Naive B cell (primary cell): ENCODE measurements at regions not wholly inside any gene's neighbourhood (a gene's known extent, or its start where the extent isn't known, plus 50 kb on each side); places are given as distances from the start of the nearest gene placed in this dataset.

Experiments used
- ATAC-seq, 2 donors: fragments of 150-1000 bp; cut with Tn5 transposase; 2 replicates each; pipeline ENCODE4 v1.10.0; 2021; ENCODE audit warnings: low read depth in 2 of 2, mild to moderate bottlenecking in 2 of 2, moderate library complexity in 2 of 2
- DNase-seq: peaks from one replicate; pipeline ENCODE4 v3.0.0; 2022
- H3K27ac Mint-ChIP-seq, 6 donors: one replicate each; pipeline ENCODE4 v1.8.0; 2020 to 2022; ENCODE audit warnings: mild to moderate bottlenecking in 6 of 6, mixed read lengths in 6 of 6, moderate library complexity in 5 of 6, inconsistent platforms in 2 of 6
- H3K27me3 Mint-ChIP-seq, 3 donors: one replicate each; pipeline ENCODE4 v1.8.0; 2021 to 2022; ENCODE audit warnings: mixed read lengths in 3 of 3, mild to moderate bottlenecking in 1 of 3
- H3K36me3 Mint-ChIP-seq, 2 donors: one replicate each; pipeline ENCODE4 v1.8.0; 2020 to 2022; ENCODE audit warnings: mixed read lengths in 2 of 2, inconsistent platforms in 1 of 2, mild to moderate bottlenecking in 1 of 2
- H3K4me1 Mint-ChIP-seq, 3 donors: one replicate each; pipeline ENCODE4 v1.8.0; 2020 to 2022; ENCODE audit warnings: mixed read lengths in 3 of 3, inconsistent platforms in 1 of 3, mild to moderate bottlenecking in 1 of 3, moderate library complexity in 1 of 3
- H3K4me3 Mint-ChIP-seq, 8 donors: one replicate each; pipeline ENCODE4 v1.8.0; 2020 to 2022; ENCODE audit warnings: mild to moderate bottlenecking in 8 of 8, mixed read lengths in 8 of 8, moderate library complexity in 8 of 8, inconsistent platforms in 2 of 8
- H3K9me3 Mint-ChIP-seq, 7 donors: one replicate each; pipeline ENCODE4 v1.8.0; 2020 to 2022; ENCODE audit warnings: mixed read lengths in 7 of 7, mild to moderate bottlenecking in 5 of 7, inconsistent platforms in 2 of 7, moderate library complexity in 1 of 7

DNA sequence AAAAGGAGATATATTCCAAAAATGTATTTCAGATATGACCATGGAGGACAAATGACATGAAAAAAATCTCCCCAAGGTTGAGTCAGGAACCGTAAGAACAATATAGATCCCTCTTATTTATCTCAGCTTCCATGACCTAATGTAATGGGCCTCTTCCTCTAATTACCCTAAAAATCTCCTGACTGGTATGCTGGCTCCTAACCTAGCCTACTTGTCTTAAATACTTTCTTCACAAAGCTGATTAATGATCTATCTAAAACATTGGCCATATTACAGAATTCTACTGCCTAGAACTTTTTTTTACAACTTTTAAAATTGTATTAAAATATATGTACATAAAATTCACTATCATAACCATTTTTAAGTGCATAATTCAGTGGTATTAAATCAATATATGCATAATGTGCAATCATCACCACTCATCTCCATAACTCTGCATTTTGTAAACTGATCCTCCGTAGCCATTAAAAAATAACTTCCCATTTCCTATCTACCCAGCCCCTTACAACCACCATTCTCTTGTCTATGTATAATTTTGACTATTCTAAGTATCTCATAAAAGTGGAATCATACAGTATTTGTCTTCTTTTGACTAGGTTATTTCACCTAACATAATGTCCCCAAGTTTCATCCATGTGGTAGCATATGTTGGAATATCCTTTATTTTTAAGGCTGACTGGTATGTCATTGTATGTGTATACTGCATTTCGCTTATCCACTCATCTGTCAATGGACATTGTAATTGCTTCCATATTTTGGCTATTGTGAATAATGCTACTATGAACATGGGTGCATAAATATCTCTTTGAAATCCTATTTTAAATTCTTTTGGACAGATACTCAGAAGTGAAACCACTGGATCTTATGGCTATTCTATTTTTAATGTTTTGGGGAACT, 464.6 kb downstream of the ADAMTS20 start:
- DNase-seq: no peak
- Mint-ChIP-seq H3K27ac (no peak overlapping the region), H3K27me3 (peaks cover 0 to under 1% (median 0%) of the 10 kb centered on the region in 3 donors), H3K36me3 (peaks cover 0 to 5% of the 10 kb centered on the region in 2 donors), H3K4me3 (no peak overlapping the region), H3K9me3 (peaks cover 6 to 52% (median 25%) of the 10 kb centered on the region in 7 donors), H3K4me1 (no peaks in the 10 kb centered on the region)
- ATAC-seq: no peak

DNA sequence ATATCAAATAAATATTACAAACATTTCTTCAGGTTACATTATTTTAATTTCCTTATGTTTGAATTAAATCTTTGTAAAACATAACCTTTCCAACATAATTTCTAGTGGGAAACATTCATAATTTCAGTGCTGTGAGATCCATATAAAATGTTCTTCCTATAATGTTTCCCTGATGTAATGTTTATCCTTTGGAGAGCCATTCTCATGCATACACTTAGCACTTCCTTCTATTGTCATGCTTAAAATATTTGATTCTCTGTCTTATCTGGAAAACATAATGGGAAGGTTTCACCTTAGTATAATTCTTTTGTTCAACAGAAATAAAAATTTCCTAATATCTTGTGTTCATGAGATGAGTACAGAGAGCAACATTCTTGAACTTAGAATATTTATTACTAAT, 472.5 kb downstream of the ADAMTS20 start:
- Mint-ChIP-seq H3K27me3 (peaks cover 0 to 4% (median 0%) of the 10 kb centered on the region in 3 donors), H3K27ac (no peak overlapping the region), H3K9me3 (peaks cover under 1 to 16% (median 7%) of the 10 kb centered on the region in 7 donors)

DNA sequence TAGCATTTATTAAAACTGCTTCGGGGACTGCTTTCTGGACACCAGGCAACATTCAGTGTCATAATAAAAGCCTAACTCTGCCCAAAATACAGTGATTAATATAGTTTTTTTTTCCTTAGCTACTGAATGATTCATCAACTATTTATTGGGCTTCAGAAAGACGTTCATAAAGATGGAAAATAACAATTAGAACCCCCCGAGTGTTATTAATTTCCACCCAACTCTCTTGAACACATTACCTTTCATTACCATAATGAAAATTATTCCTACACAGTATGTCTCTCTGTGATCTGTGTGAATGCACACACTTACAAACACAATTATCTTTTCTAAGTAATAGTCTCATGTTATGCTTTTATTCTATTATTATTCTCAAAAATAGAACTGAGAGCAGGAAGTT, 473.0 kb downstream of the ADAMTS20 start:
- ATAC-seq: no peak
- Mint-ChIP-seq H3K9me3 (peaks cover 0 to 12% (median 2%) of the 10 kb centered on the region in 7 donors), H3K4me1 (no peaks in the 10 kb centered on the region), H3K27me3 (peaks cover 0 to 4% (median 0%) of the 10 kb centered on the region in 3 donors), H3K36me3 (no peaks in the 10 kb centered on the region), H3K27ac (no peak overlapping the region), H3K4me3 (no peak overlapping the region)
- DNase-seq: no peak

More for the DNA sequence above, 472.5 kb downstream of the ADAMTS20 start:
- no peak overlapping the region for H3K4me3 Mint-ChIP-seq
- ATAC-seq: no peak
- no peak for DNase-seq
- H3K36me3 Mint-ChIP-seq: no peaks in the 10 kb centered on the region
- H3K4me1 Mint-ChIP-seq: no peaks in the 10 kb centered on the region

DNA sequence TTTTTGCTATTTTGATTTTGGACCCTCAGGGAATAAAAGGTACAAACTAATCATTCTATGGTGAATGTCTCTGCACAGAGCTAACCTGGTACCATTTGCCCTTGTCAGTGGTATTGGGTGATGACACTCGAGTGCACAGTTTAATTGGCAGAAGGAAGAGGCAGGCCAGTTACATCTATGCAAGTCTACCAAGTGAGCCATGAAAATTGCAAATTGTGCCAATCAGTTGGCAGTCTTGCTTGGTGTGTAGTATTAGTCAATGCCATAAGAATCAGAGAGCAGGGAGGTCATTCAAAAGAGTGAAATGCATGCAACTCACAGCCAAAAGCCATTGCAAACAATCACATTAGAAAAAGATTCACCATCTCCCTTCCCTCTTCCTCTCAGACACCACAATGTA, 479.6 kb downstream of the ADAMTS20 start:
- Mint-ChIP-seq H3K4me1 (no peaks in the 10 kb centered on the region), H3K4me3 (no peak overlapping the region), H3K9me3 (peaks cover 0 to 9% (median 0%) of the 10 kb centered on the region in 7 donors), H3K36me3 (no peaks in the 10 kb centered on the region), H3K27me3 (peaks cover 0 to 4% (median 0%) of the 10 kb centered on the region in 3 donors), H3K27ac (no peak overlapping the region)
- no peak for DNase-seq
- ATAC-seq: no peak

DNA sequence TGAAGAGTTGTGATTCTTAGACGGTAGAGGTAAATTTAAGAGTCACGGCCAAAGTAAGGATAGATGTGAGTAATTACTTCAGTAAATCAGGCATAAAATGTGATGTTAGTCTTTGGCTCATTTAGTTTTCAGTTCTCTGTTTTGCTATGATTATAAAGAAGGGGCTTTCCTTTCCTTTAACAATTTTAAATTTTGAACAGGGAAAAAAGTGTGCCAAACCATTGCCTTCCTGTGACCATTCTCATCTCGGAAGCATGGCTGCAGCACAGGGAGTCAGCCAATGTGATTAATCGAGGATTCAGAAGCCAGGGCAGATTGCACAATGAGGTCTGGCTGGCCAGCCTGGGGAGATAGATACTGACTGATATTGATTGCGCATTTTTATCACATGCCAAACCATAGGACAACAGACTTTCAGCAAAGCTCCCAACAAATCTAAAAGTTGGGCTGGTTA, 480.2 kb upstream of the PRICKLE1 start:
- H3K27ac Mint-ChIP-seq: no peak overlapping the region
- no peaks in the 10 kb centered on the region for H3K27me3 Mint-ChIP-seq
- H3K4me1 Mint-ChIP-seq: no peaks in the 10 kb centered on the region
- no peak overlapping the region for H3K4me3 Mint-ChIP-seq
- DNase-seq (no peak), ATAC-seq (no peak)
- H3K36me3 Mint-ChIP-seq: no peaks in the 10 kb centered on the region
- H3K9me3 Mint-ChIP-seq: peaks cover 0 to 8% (median 0%) of the 10 kb centered on the region in 7 donors

DNA sequence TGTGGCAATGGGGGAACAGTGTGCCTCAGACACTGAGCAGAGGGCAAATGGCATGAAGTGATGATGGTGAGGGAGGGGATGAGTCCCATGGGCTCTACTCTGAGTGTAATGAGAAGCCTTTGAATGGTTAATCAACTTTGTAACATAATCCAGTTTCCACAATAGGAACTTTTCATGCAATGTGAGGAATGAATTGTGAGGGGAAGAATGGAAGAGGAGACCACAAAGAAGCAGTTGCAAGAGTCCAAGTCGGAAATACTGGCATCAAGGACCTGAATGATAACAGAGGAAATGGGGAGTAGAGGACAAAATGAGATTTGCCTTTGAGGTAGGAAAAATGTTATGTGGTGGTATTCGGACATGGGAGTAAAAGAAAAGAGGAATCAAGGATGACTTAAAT, 476.9 kb upstream of the PRICKLE1 start:
- no peaks in the 10 kb centered on the region for H3K4me1 Mint-ChIP-seq
- no peaks in the 10 kb centered on the region for H3K36me3 Mint-ChIP-seq
- no peaks in the 10 kb centered on the region for H3K27me3 Mint-ChIP-seq
- no peak for ATAC-seq
- DNase-seq: no peak
- no peak overlapping the region for H3K4me3 Mint-ChIP-seq
- peaks cover 0 to 8% (median 0%) of the 10 kb centered on the region in 7 donors for H3K9me3 Mint-ChIP-seq
- no peak overlapping the region for H3K27ac Mint-ChIP-seq

DNA sequence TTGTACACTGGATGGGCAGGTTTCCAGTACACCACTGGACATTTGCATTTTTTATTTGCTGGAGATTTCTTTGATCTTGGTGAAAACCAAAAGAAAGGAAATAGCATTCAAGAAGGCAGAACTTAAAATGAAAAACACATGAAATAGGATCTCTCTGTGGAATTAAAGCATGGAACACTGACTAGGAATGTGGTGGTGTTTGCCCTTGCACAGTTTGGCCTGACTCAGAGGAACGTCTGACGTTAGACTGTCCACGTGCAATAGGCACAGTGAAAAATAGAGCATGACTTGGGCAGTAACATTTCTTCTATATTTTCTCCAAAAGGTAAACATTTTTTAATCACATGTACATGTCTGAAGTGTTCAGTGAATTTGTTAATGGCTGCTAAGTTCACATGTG, 474.1 kb upstream of the PRICKLE1 start:
- no peaks in the 10 kb centered on the region for H3K27me3 Mint-ChIP-seq
- no peak overlapping the region for H3K27ac Mint-ChIP-seq
- peaks cover 0 to 8% (median 0%) of the 10 kb centered on the region in 7 donors for H3K9me3 Mint-ChIP-seq
- H3K4me1 Mint-ChIP-seq: no peaks in the 10 kb centered on the region
- no peak for DNase-seq
- H3K36me3 Mint-ChIP-seq: no peaks in the 10 kb centered on the region
- H3K4me3 Mint-ChIP-seq: no peak overlapping the region
- no peak for ATAC-seq

DNA sequence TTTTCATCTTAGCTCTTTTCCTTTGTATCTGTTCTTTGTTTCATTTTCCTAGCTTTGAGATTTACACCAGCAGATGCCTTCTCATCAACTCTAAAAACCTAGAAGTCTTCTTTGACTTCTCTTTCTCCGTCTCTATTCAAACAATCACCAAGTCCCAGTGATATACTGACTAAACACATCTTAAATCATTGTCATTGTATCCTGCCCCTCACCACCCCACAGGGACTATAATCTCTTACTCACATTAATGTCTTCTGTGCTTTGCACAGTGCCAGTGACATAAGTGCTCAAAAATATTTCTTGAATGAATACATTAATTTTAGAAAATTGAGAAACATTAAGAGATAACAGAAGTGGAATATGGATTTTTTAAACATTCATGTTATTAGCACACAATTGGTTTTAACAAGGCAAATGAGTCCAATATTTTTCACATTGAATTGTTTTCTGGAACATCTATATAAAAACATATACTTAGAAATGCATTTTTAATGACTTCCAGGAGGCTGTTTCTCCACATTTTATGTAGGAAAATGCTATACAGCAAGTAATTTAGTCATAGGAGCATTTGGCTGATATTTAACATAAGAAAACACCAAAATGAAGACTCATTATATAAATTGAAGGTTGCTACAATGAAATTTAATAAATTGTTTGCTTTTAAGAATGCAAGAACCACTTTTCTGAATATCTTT, 472.8 kb upstream of the PRICKLE1 start:
- Mint-ChIP-seq H3K4me3 (no peak overlapping the region), H3K27ac (no peak overlapping the region), H3K4me1 (no peaks in the 10 kb centered on the region), H3K9me3 (peaks cover 0 to 8% (median 0%) of the 10 kb centered on the region in 7 donors), H3K36me3 (no peaks in the 10 kb centered on the region), H3K27me3 (no peaks in the 10 kb centered on the region)
- ATAC-seq (no peak), DNase-seq (no peak)

DNA sequence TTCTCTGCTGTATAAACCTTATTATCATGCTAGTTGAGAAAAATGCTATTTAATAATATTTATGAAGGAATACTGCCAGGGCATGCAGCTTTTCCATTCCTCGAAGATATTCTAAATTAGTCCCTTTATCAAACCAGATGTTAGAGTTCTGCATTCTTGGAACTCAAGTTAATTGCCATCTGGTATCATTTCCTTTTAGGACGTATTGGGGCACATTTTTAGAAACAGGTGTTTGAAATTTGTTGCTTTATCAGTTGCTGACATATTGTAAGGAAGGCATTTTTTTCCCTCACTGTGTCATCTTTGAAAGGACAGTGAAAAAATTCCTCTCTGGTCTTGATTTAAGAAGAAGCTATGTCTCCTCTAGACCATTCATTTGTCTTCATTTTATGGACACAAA, 471.2 kb upstream of the PRICKLE1 start:
- Mint-ChIP-seq H3K4me3 (no peak overlapping the region), H3K4me1 (no peaks in the 10 kb centered on the region)

DNA sequence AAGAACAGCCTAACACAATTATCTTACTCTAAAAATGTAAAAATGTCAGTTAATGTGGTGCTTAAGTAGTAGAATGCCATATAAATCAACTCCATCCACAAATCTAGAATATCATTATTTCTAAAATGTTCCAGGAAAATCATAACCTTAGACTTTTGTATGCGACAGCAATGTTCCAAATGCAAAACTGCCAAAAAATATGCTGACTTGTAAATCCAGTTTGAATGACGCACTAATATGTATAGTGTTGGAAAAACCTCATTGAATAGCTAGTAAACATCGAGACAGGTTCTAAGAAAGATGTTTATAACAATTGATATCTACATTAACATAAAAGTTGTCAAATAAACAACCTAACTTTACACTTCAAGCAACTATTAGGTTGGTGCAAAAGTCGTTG, 469.1 kb upstream of the PRICKLE1 start:
- no peak overlapping the region for H3K4me3 Mint-ChIP-seq
- H3K4me1 Mint-ChIP-seq: no peaks in the 10 kb centered on the region
- DNase-seq: no peak
- no peak for ATAC-seq
- H3K27me3 Mint-ChIP-seq: no peaks in the 10 kb centered on the region
- H3K9me3 Mint-ChIP-seq: peaks cover 0 to 3% (median 0%) of the 10 kb centered on the region in 7 donors
- no peaks in the 10 kb centered on the region for H3K36me3 Mint-ChIP-seq
- no peak overlapping the region for H3K27ac Mint-ChIP-seq

More for the DNA sequence above, 471.2 kb upstream of the PRICKLE1 start:
- Mint-ChIP-seq H3K36me3 (no peaks in the 10 kb centered on the region), H3K27me3 (no peaks in the 10 kb centered on the region), H3K9me3 (peaks cover 0 to 4% (median 0%) of the 10 kb centered on the region in 7 donors), H3K27ac (no peak overlapping the region)
- DNase-seq: no peak
- no peak for ATAC-seq

DNA sequence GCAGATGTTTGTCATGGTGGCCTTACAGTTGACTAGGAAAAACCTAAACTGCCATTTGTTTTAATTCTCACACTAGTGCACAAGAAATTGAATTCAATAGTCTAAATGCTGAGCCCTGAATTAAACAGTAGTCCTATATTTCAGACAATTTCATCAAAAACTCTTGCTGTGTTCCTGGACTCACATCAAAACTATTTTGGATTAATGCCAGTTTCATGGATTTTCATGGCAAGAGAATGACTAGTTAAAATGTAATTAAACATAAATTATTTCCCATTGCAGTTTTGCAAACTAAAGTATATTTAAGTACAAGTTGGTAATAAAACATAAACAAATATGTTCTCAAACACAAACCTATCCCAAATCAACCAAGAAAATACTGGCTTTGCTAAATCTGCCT, 468.0 kb upstream of the PRICKLE1 start:
- no peak for ATAC-seq
- H3K27me3 Mint-ChIP-seq: no peaks in the 10 kb centered on the region
- no peak for DNase-seq
- peaks cover 0 to 2% (median 0%) of the 10 kb centered on the region in 7 donors for H3K9me3 Mint-ChIP-seq
- H3K4me3 Mint-ChIP-seq: no peak overlapping the region
- no peak overlapping the region for H3K27ac Mint-ChIP-seq
- H3K4me1 Mint-ChIP-seq: no peaks in the 10 kb centered on the region
- no peaks in the 10 kb centered on the region for H3K36me3 Mint-ChIP-seq

DNA sequence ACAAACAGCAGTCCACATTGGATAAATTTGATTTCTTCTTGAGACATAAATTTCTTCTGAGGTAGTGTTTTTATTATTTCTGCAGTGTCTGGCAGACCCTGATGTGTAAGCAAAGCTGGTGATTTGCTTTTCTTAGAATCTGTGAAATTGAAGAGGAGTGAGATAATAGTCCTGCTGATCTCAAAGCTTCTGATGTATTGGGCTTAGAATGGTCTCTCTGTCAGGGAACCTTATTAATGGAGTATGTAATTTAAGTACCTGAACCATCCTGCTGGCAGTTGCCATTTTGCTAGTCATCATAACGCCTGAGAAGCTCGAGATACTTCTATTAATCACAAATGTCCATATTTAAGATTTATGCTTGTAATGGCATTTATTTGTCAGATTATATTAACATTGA, 464.5 kb upstream of the PRICKLE1 start:
- Mint-ChIP-seq H3K4me3 (no peak overlapping the region), H3K4me1 (no peaks in the 10 kb centered on the region), H3K36me3 (no peaks in the 10 kb centered on the region), H3K27ac (no peak overlapping the region), H3K27me3 (no peaks in the 10 kb centered on the region), H3K9me3 (no peaks in the 10 kb centered on the region)
- no peak for DNase-seq
- no peak for ATAC-seq

DNA sequence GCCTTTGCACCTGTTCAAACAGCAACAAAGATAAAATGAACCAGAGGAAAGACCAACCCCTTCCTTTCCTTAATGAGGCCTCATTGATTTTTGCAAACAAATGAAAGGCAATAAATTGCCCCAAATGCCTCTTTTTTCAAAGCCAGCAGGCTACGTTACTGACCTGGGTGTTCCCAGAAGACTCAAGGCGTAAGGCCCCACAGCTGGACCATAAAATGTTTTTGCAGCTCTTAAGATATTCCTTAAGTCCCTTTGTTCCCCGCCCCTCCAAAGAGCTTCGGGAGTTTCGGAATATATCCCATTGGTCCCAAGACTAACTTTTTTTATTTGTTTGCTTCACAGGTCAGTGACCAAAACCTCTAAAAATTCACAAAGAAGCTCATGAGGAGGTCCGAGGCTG, 462.9 kb upstream of the PRICKLE1 start:
- DNase-seq (no peak), ATAC-seq (no peak)
- Mint-ChIP-seq H3K4me1 (peaks cover 0 to 4% (median 0%) of the 10 kb centered on the region in 3 donors), H3K27ac (no peak overlapping the region), H3K27me3 (no peaks in the 10 kb centered on the region), H3K4me3 (no peak overlapping the region), H3K36me3 (no peaks in the 10 kb centered on the region), H3K9me3 (no peaks in the 10 kb centered on the region)

DNA sequence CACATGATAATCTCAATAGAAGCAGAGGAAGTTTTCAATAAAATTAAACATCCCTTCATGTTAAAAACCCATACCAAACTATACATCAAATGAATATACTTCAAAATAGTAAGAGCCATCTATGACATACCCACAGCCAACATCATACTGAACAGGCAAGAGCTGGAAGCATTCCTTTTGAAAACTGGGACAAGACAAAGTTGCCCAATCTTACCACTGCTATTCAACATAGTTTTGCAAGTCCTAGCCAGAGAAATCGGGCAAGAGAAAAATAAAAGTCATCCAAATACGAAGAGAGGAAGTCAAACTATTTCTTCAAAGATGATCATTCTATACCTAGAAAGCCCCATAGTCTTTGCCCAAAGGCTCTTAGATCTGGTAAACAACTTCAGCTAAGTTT, 454.7 kb upstream of the PRICKLE1 start:
- ATAC-seq (no peak), DNase-seq (no peak)
- Mint-ChIP-seq H3K9me3 (peaks cover 0 to 2% (median 0%) of the 10 kb centered on the region in 7 donors), H3K27me3 (no peaks in the 10 kb centered on the region), H3K36me3 (no peaks in the 10 kb centered on the region), H3K27ac (no peak overlapping the region), H3K4me3 (no peak overlapping the region), H3K4me1 (peaks cover 0 to 4% (median 0%) of the 10 kb centered on the region in 3 donors)
